RWPE1 (cell line): ENCODE measurements at regions not wholly inside any gene's neighbourhood (a gene's known extent, or its start where the extent isn't known, plus 50 kb on each side); places are given as distances from the start of the nearest gene placed in this dataset.

Source experiments
- CTCF ChIA-PET: fragments of 350-600 bp; sonication (Branson Sonifier 250); formaldehyde crosslinking; extraction: SDS; loops from one replicate; lab custom pipeline; 2021; lab: Yijun Ruan, JAX
- POLR2A ChIA-PET: fragments of 400-600 bp; formaldehyde crosslinking; extraction: SDS; loops from one replicate; lab custom pipeline; 2020; ENCODE audit warnings: antibody characterized with exemption; ENCODE audit not compliant: low non-redundant PET; lab: Yijun Ruan, JAX
- DNase-seq: peaks from one replicate; pipeline ENCODE4 v3.0.0; 2012; ENCODE audit warnings: low spot score
- H3K27ac ChIP-seq: fragments of 450-650 bp; 2 replicates; pipeline ENCODE4 v1.5.1; 2017
- CTCF ChIP-seq: fragments of 450-650 bp; conservative IDR thresholded peaks from 2 replicates; pipeline ENCODE4 v1.5.1; 2017; ENCODE audit warnings: low read depth, mild to moderate bottlenecking

GRCh38 chr4:132646186-132646585, 502.9 kb upstream of the PCDH10 start:
- CTCF ChIA-PET: no interaction called here
- POLR2A ChIA-PET: no interaction called here
- TF ChIP-seq CTCF: no peak
- H3K27ac ChIP-seq: no peak overlapping the region
- DNase-seq: no peak

- no peak for TF ChIP-seq CTCF
- POLR2A ChIA-PET: no interaction called here
- H3K27ac ChIP-seq: no peak overlapping the region
- DNase-seq: no peak
- CTCF ChIA-PET: interaction anchor here (0.6 kb wide), 1 partner anchor 116 kb away, joined by 3 read pairs; no protein-coding TSS in a partner anchor
These were observed 497.9 kb upstream of the PCDH10 start for GRCh38 chr4:132651196-132651595.

- H3K27ac ChIP-seq: no peak overlapping the region
- no peak for TF ChIP-seq CTCF
- no peak for DNase-seq
- ChIA-PET POLR2A (no interaction called here), CTCF (interaction anchor here (0.6 kb wide), 1 partner anchor 327 kb away, joined by 3 read pairs; no protein-coding TSS in a partner anchor)
These were observed 488.9 kb upstream of the PCDH10 start for GRCh38 chr4:132660181-132660580.

GRCh38 chr4:132662456-132662855, 486.6 kb upstream of the PCDH10 start:
- H3K27ac ChIP-seq: no peak overlapping the region
- ChIA-PET POLR2A (no interaction called here), CTCF (no interaction called here)
- no peak for TF ChIP-seq CTCF
- DNase-seq: no peak

- POLR2A ChIA-PET: no interaction called here
- no peak for DNase-seq
- CTCF ChIA-PET: interaction anchor here (0.8 kb wide), 1 partner anchor 10 kb away, joined by 3 read pairs; no protein-coding TSS in a partner anchor
- no peak overlapping the region for H3K27ac ChIP-seq
- no peak for TF ChIP-seq CTCF
These were observed 479.3 kb upstream of the PCDH10 start for GRCh38 chr4:132669786-132670185.

GRCh38 chr4:132670557-132670956, 478.5 kb upstream of the PCDH10 start:
- no peak for TF ChIP-seq CTCF
- no peak overlapping the region for H3K27ac ChIP-seq
- ChIA-PET POLR2A (no interaction called here), CTCF (no interaction called here)
- no peak for DNase-seq
